BLaER1 treated with 17β-estradiol and CSF1 and Interleukin-3, amounts not matched to agents 10 nM and 100 nM (cell line): ENCODE measurements at regions not wholly inside any gene's neighbourhood (a gene's known extent, or its start where the extent isn't known, plus 50 kb on each side); places are given as distances from the start of the nearest gene placed in this dataset.

Source experiments
- H3K27ac ChIP-seq, 11 experiments: shearing (Covaris generic); formaldehyde crosslinking; 2 replicates each; pipeline ENCODE4 v1.8.1; 2022
- H3K27me3 ChIP-seq, 11 experiments: shearing (Covaris generic); formaldehyde crosslinking; 2 replicates each; pipeline ENCODE4 v1.8.1; 2022
- H3K36me3 ChIP-seq, 11 experiments: shearing (Covaris generic); formaldehyde crosslinking; 2 replicates each; pipeline ENCODE4 v1.8.1; 2022
- H3K4me1 ChIP-seq, 10 experiments: shearing (Covaris generic); formaldehyde crosslinking; 2 replicates each; pipeline ENCODE4 v1.8.1; 2022
- H3K4me2 ChIP-seq, 11 experiments: shearing (Covaris generic); formaldehyde crosslinking; 2 replicates each; pipeline ENCODE4 v1.8.1; 2022
- H3K4me3 ChIP-seq, 10 experiments: shearing (Covaris generic); formaldehyde crosslinking; 2 replicates each; pipeline ENCODE4 v1.8.1; 2022
- H3K9ac ChIP-seq, 11 experiments: shearing (Covaris generic); formaldehyde crosslinking; 2 replicates each; pipeline ENCODE4 v1.8.1; 2022
- H3K9me3 ChIP-seq, 11 experiments: shearing (Covaris generic); formaldehyde crosslinking; replicated peaks in 1 of 11; 2 replicates each; pipeline ENCODE4 v1.8.1; 2022
- H4K20me1 ChIP-seq, 11 experiments: shearing (Covaris generic); formaldehyde crosslinking; 2 replicates each; pipeline ENCODE4 v1.8.1; 2022
- Cebpa-rat ChIP-seq, 11 experiments: shearing (Covaris generic); IDR thresholded peaks; 2 replicates each; pipeline ENCODE4 v1.8.1; 2022

DNA sequence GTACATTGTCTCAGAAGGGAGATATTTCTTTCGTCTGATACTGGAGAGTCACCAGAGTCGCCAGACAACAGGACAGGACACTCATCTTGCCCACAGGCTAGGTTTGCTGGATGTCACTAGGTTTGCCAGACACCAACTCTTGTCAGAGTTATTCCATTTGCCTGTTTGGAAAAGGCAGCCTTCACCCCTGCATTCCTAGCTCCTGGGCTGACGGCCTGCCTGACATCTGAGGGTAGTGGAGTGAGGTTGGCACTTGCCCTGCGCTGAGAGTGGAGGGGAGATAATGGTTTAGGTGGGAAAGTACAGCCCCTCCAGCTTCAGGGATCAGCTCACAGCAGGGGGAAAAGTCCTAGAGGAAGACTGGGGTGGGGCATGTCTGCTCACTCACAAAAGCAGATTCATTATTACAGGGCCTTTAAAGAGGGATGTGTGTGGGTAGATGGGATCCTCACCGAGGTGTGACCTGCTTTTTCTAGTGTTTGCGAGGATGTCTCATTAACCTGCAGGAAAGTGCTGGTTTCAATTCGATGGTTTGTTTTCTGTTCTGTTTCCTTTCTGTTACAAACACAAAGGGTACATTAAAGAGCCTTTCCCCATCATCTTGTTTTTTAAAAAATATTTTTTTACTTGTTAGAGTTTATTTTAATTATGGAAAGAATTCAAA is 79.3 kb upstream of the TNS3 start:
- H3K4me1 ChIP-seq = peaks cover 26 to 56% (median 32%) of the 10 kb centered on the region in 10 experiments
- H4K20me1 ChIP-seq = no peaks in the 10 kb centered on the region
- H3K4me3 ChIP-seq = no peak overlapping the region
- no peak for TF ChIP-seq Cebpa-rat (IDR thresholded peaks at IDR 0.05)
- H3K27me3 ChIP-seq = no peaks in the 10 kb centered on the region
- peak overlapping the region; percentile 16 to 69 (median 53); a peak in 21 of 22 replicates for H3K4me2 ChIP-seq
- H3K27ac ChIP-seq = no peak overlapping the region; a peak in 2 of 22 replicates
- no peaks in the 10 kb centered on the region for H3K9me3 ChIP-seq
- H3K36me3 ChIP-seq = no peaks in the 10 kb centered on the region
- peak overlapping the region in 2 of 11 experiments; percentile 7 to 22; a peak in 1 of 22 replicates for H3K9ac ChIP-seq

DNA sequence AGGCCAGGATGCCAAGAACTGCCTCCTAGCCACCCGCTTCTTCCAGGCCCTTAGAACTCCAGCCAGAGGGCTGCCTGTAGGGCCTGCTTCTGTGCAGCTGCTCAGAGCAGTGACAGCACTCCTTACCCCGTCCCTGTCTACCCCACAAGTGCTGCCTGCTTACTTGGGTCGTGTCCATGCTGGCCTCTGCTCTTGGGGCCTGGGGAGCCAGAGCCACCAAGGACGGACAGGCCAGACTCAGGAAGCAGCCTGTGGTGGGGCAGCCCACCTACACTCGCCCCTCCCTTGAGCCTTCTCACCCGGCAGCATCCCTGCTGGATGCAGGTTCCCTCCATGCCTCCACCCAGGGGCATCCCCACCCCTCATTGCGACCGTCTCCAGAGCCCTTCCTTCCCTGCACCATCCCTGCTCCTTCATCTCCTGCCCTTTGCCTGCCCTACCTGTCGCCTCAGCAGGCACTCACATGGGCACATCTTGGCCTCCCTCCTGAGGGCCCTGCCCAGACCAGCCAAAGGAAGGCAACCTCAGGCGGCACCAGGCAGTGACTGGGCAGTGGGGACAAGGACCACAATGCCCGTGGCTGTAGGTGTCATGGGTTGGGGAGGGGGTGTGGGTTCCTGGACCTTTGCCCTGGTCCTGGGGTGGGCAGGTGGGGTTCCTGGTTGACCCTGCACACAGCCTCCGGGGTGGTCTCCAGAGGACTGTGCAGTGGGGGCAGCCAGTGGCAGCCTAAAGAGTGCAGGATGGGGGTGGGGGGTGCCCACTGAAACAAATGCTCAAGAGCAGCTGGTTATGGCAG is 78.0 kb upstream of the TNS3 start:
- Histone ChIP-seq H3K36me3 (no peaks in the 10 kb centered on the region), H3K4me3 (no peak overlapping the region), H4K20me1 (no peaks in the 10 kb centered on the region), H3K9ac (no peak overlapping the region), H3K4me1 (peaks cover 19 to 51% (median 24%) of the 10 kb centered on the region in 10 experiments), H3K9me3 (no peaks in the 10 kb centered on the region), H3K4me2 (no peak overlapping the region), H3K27me3 (no peaks in the 10 kb centered on the region), H3K27ac (no peak overlapping the region)
- no peak for TF ChIP-seq Cebpa-rat (IDR thresholded peaks at IDR 0.05)

DNA sequence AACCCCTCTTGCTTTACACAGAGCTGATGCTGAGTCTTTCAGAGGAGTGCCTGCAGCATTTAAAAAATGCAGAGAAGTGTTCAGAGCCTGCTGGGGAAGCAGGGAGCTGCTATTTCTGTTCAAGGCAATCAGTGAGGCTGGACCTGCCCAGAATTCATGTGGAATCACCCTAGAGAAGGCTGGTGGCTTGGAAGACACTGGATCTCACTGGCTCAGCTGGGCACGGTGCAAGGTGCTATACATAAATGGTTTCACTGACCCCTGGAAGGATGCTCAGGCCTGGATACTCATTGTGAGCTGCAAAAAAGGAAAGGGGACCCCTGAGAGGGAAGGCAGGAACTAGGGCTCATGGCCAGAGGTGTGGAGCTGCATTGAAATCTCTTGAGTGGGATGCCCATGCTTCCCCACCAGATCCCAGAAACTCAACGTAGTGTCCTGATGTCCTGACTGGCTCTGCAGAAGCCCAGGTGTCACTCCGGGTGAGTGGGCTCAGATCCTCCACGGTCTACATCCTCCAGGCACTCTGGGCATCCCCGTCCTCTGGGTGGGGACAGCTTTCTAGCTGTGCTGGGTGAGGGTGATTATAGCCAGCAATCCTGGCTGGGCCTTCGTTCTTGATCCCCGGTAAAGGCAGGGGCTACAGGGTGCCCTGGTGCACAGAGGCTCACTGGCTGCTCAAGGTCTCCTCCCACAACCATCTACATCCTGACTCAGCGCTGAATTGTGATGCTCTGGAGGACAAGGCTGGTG is 77.2 kb upstream of the TNS3 start:
- Histone ChIP-seq H3K27me3 (no peaks in the 10 kb centered on the region), H3K36me3 (no peaks in the 10 kb centered on the region), H3K9ac (no peak overlapping the region), H3K4me3 (no peak overlapping the region), H3K4me2 (no peak overlapping the region), H3K9me3 (no peaks in the 10 kb centered on the region), H3K27ac (no peak overlapping the region), H3K4me1 (peaks cover 18 to 54% (median 29%) of the 10 kb centered on the region in 10 experiments), H4K20me1 (no peaks in the 10 kb centered on the region)
- TF ChIP-seq Cebpa-rat (IDR thresholded peaks at IDR 0.05) = no peak

DNA sequence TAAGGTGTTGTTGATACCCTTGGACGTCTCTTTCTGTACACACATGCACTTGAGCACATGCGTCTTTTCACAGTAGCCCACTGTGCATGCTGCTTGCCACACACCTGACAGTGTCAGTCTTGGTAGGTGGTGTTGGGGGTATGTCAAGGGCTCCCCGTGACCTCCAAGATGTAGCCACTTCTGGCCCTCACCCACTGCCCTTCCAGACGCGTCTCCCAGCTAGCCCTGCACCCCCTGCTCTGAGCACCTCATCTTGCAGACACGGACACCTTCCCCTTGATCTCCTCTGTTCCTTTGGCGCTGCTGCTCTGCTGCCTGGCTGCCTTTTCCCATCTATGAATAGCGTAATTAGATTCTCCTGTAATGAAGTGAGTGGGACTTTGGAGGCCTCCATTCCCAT is 75.2 kb upstream of the TNS3 start:
- no peaks in the 10 kb centered on the region for H3K27me3 ChIP-seq
- H3K36me3 ChIP-seq = no peaks in the 10 kb centered on the region
- H3K9ac ChIP-seq = no peak overlapping the region
- no peaks in the 10 kb centered on the region for H3K9me3 ChIP-seq
- no peak overlapping the region for H3K4me2 ChIP-seq
- H3K4me3 ChIP-seq = no peak overlapping the region
- no peaks in the 10 kb centered on the region for H4K20me1 ChIP-seq
- TF ChIP-seq Cebpa-rat (IDR thresholded peaks at IDR 0.05) = no peak
- H3K4me1 ChIP-seq = peaks cover 25 to 54% (median 38%) of the 10 kb centered on the region in 10 experiments
- no peak overlapping the region for H3K27ac ChIP-seq

DNA sequence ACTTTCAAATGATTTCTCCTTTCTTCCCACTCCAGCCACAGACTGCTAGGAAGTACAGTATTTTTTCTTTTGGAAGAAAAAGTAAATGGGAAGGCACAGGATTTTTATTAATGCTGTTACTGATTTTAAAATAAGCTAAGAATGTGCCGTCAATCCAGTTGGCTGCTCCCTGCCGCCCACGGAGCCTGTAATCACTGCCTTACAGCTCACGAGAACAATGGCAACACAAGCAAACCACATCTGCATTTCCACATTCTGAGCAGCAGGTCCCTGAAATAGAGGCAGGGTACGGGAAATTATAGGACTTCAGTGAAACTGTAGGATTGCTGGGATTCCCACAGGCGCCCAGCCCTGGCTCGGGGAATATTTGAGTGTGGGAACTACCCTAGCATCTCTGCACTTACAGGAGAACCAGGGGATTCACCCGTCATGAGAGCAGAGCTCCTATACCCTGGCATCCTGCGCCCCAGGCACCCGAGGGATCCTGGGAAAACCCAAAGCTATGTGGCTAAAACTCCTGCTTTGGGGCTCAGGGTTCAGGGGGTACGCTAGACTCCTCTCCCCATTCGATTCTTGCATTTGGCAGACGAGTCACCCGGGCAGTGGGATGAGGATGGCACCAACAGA is 72.9 kb upstream of the TNS3 start:
- peak overlapping the region in 8 of 11 experiments; percentile 3 to 60 (median 26); a peak in 10 of 22 replicates for H3K27ac ChIP-seq
- H3K4me1 ChIP-seq = peaks cover 35 to 60% (median 46%) of the 10 kb centered on the region in 10 experiments
- H3K9ac ChIP-seq = peak overlapping the region in 1 of 11 experiments; percentile 25; a peak in 2 of 22 replicates
- H4K20me1 ChIP-seq = no peaks in the 10 kb centered on the region
- H3K36me3 ChIP-seq = no peaks in the 10 kb centered on the region
- TF ChIP-seq Cebpa-rat (IDR thresholded peaks at IDR 0.05) = no peak
- peak overlapping the region in 10 of 11 experiments; percentile 31 to 87 (median 62); a peak in 18 of 22 replicates for H3K4me2 ChIP-seq
- no peaks in the 10 kb centered on the region for H3K27me3 ChIP-seq
- H3K4me3 ChIP-seq = no peak overlapping the region
- H3K9me3 ChIP-seq = peaks cover 0 to 9% (median 0%) of the 10 kb centered on the region in 11 experiments; a peak in 2 of 22 replicates

DNA sequence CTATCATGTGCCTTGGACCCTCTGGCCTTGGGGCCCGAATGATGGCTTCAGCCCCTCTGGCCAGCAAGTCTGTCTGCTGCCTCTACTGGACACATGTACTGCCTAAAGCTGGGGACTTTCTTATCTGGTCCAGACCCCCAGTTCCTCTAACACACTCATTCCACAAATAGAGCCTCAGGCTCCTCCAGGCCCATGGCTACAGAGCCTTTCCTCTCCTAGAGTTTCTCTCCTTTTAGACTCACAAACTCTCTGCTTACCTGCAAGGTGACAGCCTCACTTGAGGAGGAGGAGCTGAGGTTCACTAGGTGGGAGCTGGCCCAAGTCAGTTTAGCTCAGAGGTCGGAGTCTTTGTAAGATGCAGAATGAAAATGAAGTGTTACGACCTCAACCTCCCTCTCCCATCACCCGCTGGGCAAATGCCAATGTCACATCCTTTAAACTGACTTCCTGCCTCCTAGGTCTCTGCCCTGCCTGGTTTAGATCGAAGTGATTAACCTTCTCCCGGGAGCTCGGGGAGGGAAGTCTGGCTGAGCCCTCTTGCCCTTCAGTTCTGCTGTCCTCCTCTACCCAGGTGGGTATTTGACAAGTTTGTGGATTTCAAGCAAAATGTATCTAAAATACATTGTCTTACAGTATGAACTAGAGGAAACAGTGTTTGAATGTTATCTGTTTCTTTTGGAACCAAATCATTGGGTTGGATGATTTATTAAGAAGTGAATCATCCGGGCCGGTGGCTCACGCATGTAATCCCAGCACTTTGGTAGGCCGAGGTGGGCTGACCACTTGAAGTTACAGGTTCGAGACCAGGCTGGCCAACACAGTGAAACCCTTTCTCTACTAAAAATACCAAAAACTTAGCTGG is 71.9 kb upstream of the TNS3 start:
- peak overlapping the region; percentile 15 to 87 (median 57); a peak in 20 of 22 replicates for H3K4me2 ChIP-seq
- peaks cover 0 to 13% (median 0%) of the 10 kb centered on the region in 11 experiments; a peak in 3 of 22 replicates for H3K9me3 ChIP-seq
- TF ChIP-seq Cebpa-rat (IDR thresholded peaks at IDR 0.05) = no peak
- peak overlapping the region in 9 of 11 experiments; percentile 1 to 60 (median 36); a peak in 13 of 22 replicates for H3K27ac ChIP-seq
- H3K4me1 ChIP-seq = peaks cover 45 to 70% (median 56%) of the 10 kb centered on the region in 10 experiments
- H3K36me3 ChIP-seq = no peaks in the 10 kb centered on the region
- no peaks in the 10 kb centered on the region for H3K27me3 ChIP-seq
- H3K9ac ChIP-seq = peak overlapping the region in 1 of 11 experiments; percentile 25; a peak in 1 of 22 replicates
- H4K20me1 ChIP-seq = no peaks in the 10 kb centered on the region
- H3K4me3 ChIP-seq = no peak overlapping the region

DNA sequence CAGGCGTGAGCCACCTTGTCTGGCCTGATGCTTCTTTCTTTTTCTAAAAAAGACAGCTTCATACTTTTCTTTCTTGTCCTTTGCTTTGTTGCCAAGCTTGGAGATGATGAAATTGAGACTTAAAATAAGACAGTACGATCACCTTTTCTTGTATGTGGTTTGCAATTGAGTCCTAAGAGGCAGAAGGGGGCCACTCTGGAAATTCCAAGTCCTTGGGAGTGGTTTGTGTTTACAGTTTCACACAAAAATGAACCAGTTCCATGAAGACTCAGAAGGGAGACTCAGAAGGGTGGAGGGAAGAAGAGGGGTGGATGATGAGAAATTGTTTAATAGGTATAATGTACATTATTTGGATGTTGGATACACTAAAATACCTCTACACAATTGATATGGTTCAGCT is 70.7 kb upstream of the TNS3 start:
- no peak for TF ChIP-seq Cebpa-rat (IDR thresholded peaks at IDR 0.05)
- Histone ChIP-seq H3K9me3 (peaks cover 0 to 13% (median 0%) of the 10 kb centered on the region in 11 experiments; a peak in 3 of 22 replicates), H3K36me3 (no peaks in the 10 kb centered on the region), H3K4me2 (peak overlapping the region in 4 of 11 experiments; percentile 37 to 87 (median 74); a peak in 2 of 22 replicates), H3K27me3 (no peaks in the 10 kb centered on the region), H3K27ac (peak overlapping the region in 6 of 11 experiments; percentile 4 to 86 (median 82); a peak in 7 of 22 replicates), H3K4me1 (peaks cover 57 to 82% (median 68%) of the 10 kb centered on the region in 10 experiments), H3K4me3 (no peak overlapping the region), H3K9ac (no peak overlapping the region), H4K20me1 (no peaks in the 10 kb centered on the region)
